GM12865 (cell line): ENCODE measurements at regions not wholly inside any gene's neighbourhood (a gene's known extent, or its start where the extent isn't known, plus 50 kb on each side); places are given as distances from the start of the nearest gene placed in this dataset.

ENCODE experiments used
- DNase-seq: peaks from one replicate; pipeline ENCODE4 v3.0.0; 2010; ENCODE audit warnings: low read depth
- H3K4me3 ChIP-seq: 2 replicates; pipeline ENCODE4 v1.5.1; 2011; ENCODE audit warnings: mild to moderate bottlenecking, low read depth, low read length, control low read depth
- TF ChIP-seq, protein P1 (sequence below): IDR thresholded peaks from 2 replicates; pipeline ENCODE4 v1.5.1; 2011; ENCODE audit warnings: low read length, control low read depth, low read depth, inconsistent platforms; ENCODE audit not compliant: insufficient read depth; ENCODE audit errors: missing control alignments

DNA sequence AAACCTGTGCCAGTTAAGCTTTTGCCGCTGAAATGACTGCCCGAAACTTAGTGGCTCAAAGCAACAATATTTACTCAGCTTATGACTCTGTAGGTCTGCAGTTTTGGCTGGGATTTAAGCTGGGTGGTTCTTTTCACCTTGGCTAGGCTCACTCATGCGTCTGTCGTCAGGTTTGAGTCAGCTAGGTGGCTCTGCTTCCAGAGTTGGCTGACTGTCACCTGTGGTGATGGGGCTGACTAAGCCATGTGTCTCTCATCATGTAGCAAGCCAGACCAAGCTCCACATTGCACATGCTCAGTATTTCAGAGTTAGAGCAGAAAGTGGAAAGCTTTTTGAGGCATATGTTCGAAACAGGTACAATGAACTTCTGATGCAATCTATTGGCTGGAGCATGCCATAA lies 354.8 kb downstream of the MEIS1 start:
- TF ChIP-seq, protein P1, sequence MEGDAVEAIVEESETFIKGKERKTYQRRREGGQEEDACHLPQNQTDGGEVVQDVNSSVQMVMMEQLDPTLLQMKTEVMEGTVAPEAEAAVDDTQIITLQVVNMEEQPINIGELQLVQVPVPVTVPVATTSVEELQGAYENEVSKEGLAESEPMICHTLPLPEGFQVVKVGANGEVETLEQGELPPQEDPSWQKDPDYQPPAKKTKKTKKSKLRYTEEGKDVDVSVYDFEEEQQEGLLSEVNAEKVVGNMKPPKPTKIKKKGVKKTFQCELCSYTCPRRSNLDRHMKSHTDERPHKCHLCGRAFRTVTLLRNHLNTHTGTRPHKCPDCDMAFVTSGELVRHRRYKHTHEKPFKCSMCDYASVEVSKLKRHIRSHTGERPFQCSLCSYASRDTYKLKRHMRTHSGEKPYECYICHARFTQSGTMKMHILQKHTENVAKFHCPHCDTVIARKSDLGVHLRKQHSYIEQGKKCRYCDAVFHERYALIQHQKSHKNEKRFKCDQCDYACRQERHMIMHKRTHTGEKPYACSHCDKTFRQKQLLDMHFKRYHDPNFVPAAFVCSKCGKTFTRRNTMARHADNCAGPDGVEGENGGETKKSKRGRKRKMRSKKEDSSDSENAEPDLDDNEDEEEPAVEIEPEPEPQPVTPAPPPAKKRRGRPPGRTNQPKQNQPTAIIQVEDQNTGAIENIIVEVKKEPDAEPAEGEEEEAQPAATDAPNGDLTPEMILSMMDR: no peak
- DNase-seq: no peak
- H3K4me3 ChIP-seq: no peak overlapping the region

DNA sequence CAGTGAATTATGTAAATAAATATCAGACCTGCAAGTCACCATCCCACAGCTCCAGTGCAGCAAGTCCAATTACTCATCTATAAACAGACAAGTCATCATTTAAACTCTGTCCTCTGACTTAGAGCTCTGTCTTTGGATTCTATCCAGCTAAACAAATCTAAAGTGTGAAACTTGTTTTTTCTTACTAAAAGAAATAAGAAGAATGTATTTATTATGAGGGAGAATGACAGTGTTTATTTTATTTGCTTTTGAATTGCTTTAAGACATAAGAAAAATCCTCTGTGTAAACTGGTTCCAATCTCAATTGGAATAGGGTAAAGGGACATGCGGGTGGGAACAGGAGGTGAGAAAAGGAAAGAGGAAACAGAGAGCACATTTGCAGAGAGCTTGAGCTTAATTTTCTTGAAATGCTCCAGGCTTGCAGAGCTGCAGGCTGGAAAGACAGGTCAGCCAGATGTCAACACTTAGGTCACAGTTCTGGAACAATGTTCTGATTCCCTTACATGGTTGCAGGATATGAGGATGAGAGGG lies 355.8 kb downstream of the MEIS1 start:
- TF ChIP-seq, protein P1: no peak
- DNase-seq: no peak
- H3K4me3 ChIP-seq: no peak overlapping the region

DNA sequence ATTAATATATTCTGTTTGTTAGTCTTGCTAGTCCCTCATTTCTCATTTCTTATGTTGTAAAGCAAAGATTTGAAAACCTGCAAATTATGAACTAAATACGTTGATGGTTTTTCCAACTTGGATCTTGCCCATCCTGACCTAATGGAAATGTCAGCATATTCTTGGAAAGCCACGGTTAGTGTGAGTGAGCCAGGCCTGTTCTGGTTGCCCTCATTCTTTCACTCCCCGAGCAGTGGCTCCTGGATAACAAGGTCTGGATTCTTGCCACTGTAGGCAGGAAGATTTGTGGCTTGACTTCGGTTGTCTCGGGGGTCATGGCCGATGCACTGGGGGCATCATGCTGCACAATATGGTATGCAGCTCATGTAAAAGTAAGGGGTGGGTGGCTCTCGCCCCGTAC lies 359.1 kb downstream of the MEIS1 start:
- DNase-seq: no peak
- TF ChIP-seq, protein P1: no peak
- H3K4me3 ChIP-seq: no peak overlapping the region

DNA sequence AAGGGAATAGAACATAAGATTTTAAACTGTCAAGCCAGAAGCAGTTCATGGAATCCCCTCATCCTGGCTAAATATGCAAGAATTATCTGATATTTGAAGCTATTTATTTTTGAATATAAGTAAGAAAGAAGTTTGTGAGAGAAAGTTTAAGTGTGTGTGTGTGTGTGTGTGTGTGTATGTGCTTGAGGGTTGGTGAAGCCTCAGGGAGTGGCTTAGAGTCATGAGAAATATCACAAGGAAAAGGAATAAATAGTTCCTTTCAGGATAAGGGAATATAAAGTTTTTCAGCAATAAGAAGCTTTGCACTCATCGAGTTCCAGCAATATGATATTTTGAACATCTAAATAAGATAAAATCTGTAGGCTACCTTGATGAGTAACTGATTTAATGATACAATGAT lies 359.6 kb downstream of the MEIS1 start:
- no peak for DNase-seq
- TF ChIP-seq, protein P1: no peak
- H3K4me3 ChIP-seq: no peak overlapping the region

DNA sequence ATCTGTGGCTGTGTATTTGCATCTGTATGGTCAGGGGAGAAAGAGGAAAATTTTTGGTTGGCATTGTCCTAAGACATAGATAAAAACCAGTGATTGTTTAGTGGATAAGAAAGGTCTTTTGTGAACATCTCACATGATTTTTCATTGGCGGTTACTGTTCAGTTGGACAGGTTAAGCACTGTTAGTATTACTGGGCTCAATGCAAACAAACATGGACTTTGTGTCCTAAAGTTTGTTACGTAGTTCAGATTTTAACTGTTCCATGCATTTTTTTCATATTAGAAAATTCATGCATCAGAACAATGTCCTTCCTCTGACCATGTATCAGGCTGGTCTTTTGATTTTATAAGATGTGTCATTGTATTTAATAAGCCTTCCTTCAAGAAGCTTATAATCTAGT lies 368.0 kb downstream of the MEIS1 start:
- no peak overlapping the region for H3K4me3 ChIP-seq
- DNase-seq: no peak
- TF ChIP-seq, protein P1: no peak

DNA sequence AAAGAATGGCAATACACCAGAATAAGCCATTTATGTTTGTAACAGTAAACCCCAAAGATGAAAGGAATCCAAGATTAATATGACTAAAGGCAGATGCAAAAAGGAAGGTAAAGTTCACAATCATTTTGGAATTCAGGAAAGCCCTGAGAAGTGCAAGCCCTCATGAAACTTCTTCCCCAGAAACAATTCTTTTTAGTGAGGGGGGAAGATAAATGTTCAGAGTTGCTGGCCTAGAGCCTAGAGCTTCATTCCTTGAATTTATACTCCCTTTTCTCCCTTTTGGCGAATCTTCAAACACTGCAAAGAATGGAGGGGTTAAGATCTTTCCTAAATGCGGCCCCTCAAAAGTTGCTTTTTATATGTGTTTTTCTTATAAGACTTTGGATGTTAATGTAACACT lies 368.8 kb downstream of the MEIS1 start:
- no peak overlapping the region for H3K4me3 ChIP-seq
- TF ChIP-seq, protein P1: no peak
- DNase-seq: no peak
